GM23338 (cell line): ENCODE measurements at regions not wholly inside any gene's neighbourhood (a gene's known extent, or its start where the extent isn't known, plus 50 kb on each side); places are given as distances from the start of the nearest gene placed in this dataset.

Experiments
- ATAC-seq: fragments of 200-7000 bp; cut with Tn5 transposase; 3 replicates; pipeline ENCODE4 v1.9.1; 2020
- DNase-seq: peaks from one replicate; pipeline ENCODE4 v3.0.0-alpha.2; 2015; ENCODE audit warnings: low spot score
- H2AFZ ChIP-seq: fragments of 200-600 bp; sonication (generic); 2 replicates; pipeline ENCODE4 v1.8.0; 2016; ENCODE audit warnings: antibody characterized with exemption, mild to moderate bottlenecking, moderate library complexity
- H3F3A ChIP-seq: fragments of 200-600 bp; sonication (generic); replicated peaks from 2 replicates; pipeline ENCODE4 v1.8.0; 2017; ENCODE audit warnings: antibody characterized with exemption, mixed run types, low read depth
- H3K27ac ChIP-seq: fragments of 200-600 bp; sonication (generic); 2 replicates; pipeline ENCODE4 v1.6.1; 2016; ENCODE audit warnings: low read depth
- H3K27me3 ChIP-seq: fragments of 200-600 bp; sonication (generic); 2 replicates; pipeline ENCODE4 v1.8.0; 2016; ENCODE audit warnings: mild to moderate bottlenecking, mixed run types, moderate library complexity; ENCODE audit not compliant: insufficient read depth
- H3K36me3 ChIP-seq: fragments of 200-600 bp; sonication (generic); 2 replicates; pipeline ENCODE4 v1.8.0; 2016; ENCODE audit warnings: mild to moderate bottlenecking; ENCODE audit not compliant: insufficient read depth
- H3K4me1 ChIP-seq: fragments of 200-600 bp; sonication (generic); 2 replicates; pipeline ENCODE4 v1.8.0; 2016; ENCODE audit warnings: mild to moderate bottlenecking, moderate library complexity; ENCODE audit not compliant: insufficient read depth
- H3K4me2 ChIP-seq: fragments of 200-600 bp; sonication (generic); 2 replicates; pipeline ENCODE4 v1.7.1; 2017; ENCODE audit warnings: mixed run types
- H3K4me3 ChIP-seq: fragments of 200-600 bp; sonication (generic); 2 replicates; pipeline ENCODE4 v1.6.1; 2016; ENCODE audit warnings: mixed run types
- H3K79me2 ChIP-seq: fragments of 200-600 bp; sonication (generic); replicated peaks from 2 replicates; pipeline ENCODE4 v1.8.0; 2017; ENCODE audit warnings: mild to moderate bottlenecking; ENCODE audit not compliant: insufficient read depth
- H3K9me2 ChIP-seq: fragments of 200-600 bp; sonication (generic); 2 replicates; pipeline ENCODE4 v1.8.0; 2017; ENCODE audit not compliant: insufficient read depth
- H4K20me1 ChIP-seq: fragments of 200-600 bp; sonication (generic); replicated peaks from 2 replicates; pipeline ENCODE4 v1.8.0; 2017; ENCODE audit warnings: mild to moderate bottlenecking; ENCODE audit not compliant: insufficient read depth
- H3K27ac Mint-ChIP-seq: 2 replicates; pipeline ENCODE4 v1.8.0; 2020; ENCODE audit warnings: inconsistent platforms, mild to moderate bottlenecking, moderate library complexity, mixed read lengths
- H3K27me3 Mint-ChIP-seq: 3 replicates; pipeline ENCODE4 v1.8.0; 2022; ENCODE audit warnings: low read depth, mild to moderate bottlenecking, moderate library complexity, mixed read lengths, inconsistent platforms; ENCODE audit not compliant: insufficient read depth, poor library complexity
- H3K36me3 Mint-ChIP-seq: 3 replicates; pipeline ENCODE4 v1.8.0; 2021; ENCODE audit warnings: low read depth, mild to moderate bottlenecking, inconsistent platforms, moderate library complexity, mixed read lengths
- H3K4me1 Mint-ChIP-seq: 3 replicates; pipeline ENCODE4 v1.8.0; 2020; ENCODE audit warnings: mild to moderate bottlenecking, inconsistent platforms, mixed read lengths
- H3K4me3 Mint-ChIP-seq: 3 replicates; pipeline ENCODE4 v1.8.0; 2021; ENCODE audit warnings: moderate library complexity, mild to moderate bottlenecking, inconsistent platforms, mixed read lengths
- H3K9me3 Mint-ChIP-seq: 3 replicates; pipeline ENCODE4 v1.8.0; 2020; ENCODE audit warnings: moderate library complexity, mild to moderate bottlenecking, inconsistent platforms, mixed read lengths
- CREB1 ChIP-seq: fragments of 250-450 bp; sonication (Bioruptor Pico); IDR thresholded peaks from 2 replicates; pipeline ENCODE4 v1.5.0; 2020; ENCODE audit warnings: low read depth, mild to moderate bottlenecking, moderate library complexity
- CTCF ChIP-seq, 2 experiments: fragments of 200-600 bp in 1 of 2; sonication (generic) in 1 of 2; conservative IDR thresholded peaks; 2 replicates each; pipeline versions ENCODE4 v1.5.1 to v1.6.1; 2016 to 2017; ENCODE audit warnings: antibody characterized with exemption in 2 of 2, low read depth in 2 of 2, mild to moderate bottlenecking in 2 of 2, moderate library complexity in 1 of 2
- ETS1 ChIP-seq: IDR thresholded peaks from 2 replicates; pipeline ENCODE4 v1.6.1; 2016; ENCODE audit warnings: antibody characterized with exemption
- JUNB ChIP-seq: IDR thresholded peaks from one replicate; pipeline ENCODE4 v1.6.1; 2016; ENCODE audit warnings: antibody characterized with exemption; ENCODE audit not compliant: unreplicated experiment
- NANOG ChIP-seq: IDR thresholded peaks from 2 replicates; pipeline ENCODE4 v1.6.1; 2016; ENCODE audit warnings: antibody characterized with exemption, borderline replicate concordance
- POLR2AphosphoS5 ChIP-seq: IDR thresholded peaks from 2 replicates; pipeline ENCODE4 v1.6.1; 2016; ENCODE audit warnings: antibody characterized with exemption, low read depth
- STAT1 ChIP-seq: IDR thresholded peaks from one replicate; pipeline ENCODE4 v1.6.1; 2016; ENCODE audit warnings: antibody characterized with exemption; ENCODE audit not compliant: unreplicated experiment
- ZNF331 ChIP-seq: fragments of 250-450 bp; sonication (Bioruptor Pico); IDR thresholded peaks from 2 replicates; pipeline ENCODE4 v1.5.0; 2020; ENCODE audit warnings: low read depth, mild to moderate bottlenecking, moderate library complexity

- H3K9me2 ChIP-seq = 0 out of 2 replicates have a peak, but pooled peaks cover 4% of the 10 kb centered on the region
- no peaks in the 10 kb centered on the region for H3K36me3 ChIP-seq
- no peaks in the 10 kb centered on the region for H3K27me3 ChIP-seq
- no peaks in the 10 kb centered on the region for H3K4me1 ChIP-seq
- H3F3A ChIP-seq = no peaks in the 10 kb centered on the region
- DNase-seq = no peak
- no peak overlapping the region for H3K27ac ChIP-seq
- no peaks in the 10 kb centered on the region for H4K20me1 ChIP-seq
- no peaks in the 10 kb centered on the region for H3K4me1 Mint-ChIP-seq
- H3K4me3 Mint-ChIP-seq = no peak overlapping the region
- no peaks in the 10 kb centered on the region for H3K36me3 Mint-ChIP-seq
- no peaks in the 10 kb centered on the region for H3K9me3 Mint-ChIP-seq
- H3K4me2 ChIP-seq = no peak overlapping the region
- H3K27ac Mint-ChIP-seq = no peak overlapping the region
- TF ChIP-seq NANOG (no peak), CREB1 (no peak)
- H3K27me3 Mint-ChIP-seq = peaks cover 8% of the 10 kb centered on the region
- no peak for ATAC-seq
- no peaks in the 10 kb centered on the region for H3K79me2 ChIP-seq
- H3K4me3 ChIP-seq = no peak overlapping the region
- H2AFZ ChIP-seq = no peak overlapping the region
Observed at GRCh38 chr10:44573821-44574220, 188.9 kb upstream of the CXCL12 start.

GRCh38 chr10:44574596-44575480 is 189.9 kb upstream of the CXCL12 start:
- H3F3A ChIP-seq = no peaks in the 10 kb centered on the region
- no peaks in the 10 kb centered on the region for H3K36me3 ChIP-seq
- no peaks in the 10 kb centered on the region for H3K4me1 ChIP-seq
- 0 out of 2 replicates have a peak, but pooled peaks cover 4% of the 10 kb centered on the region for H3K9me2 ChIP-seq
- H3K4me1 Mint-ChIP-seq = no peaks in the 10 kb centered on the region
- H3K27me3 Mint-ChIP-seq = peaks cover 8% of the 10 kb centered on the region
- no peak for DNase-seq
- H2AFZ ChIP-seq = no peak overlapping the region
- H3K27ac Mint-ChIP-seq = no peak overlapping the region
- H3K36me3 Mint-ChIP-seq = no peaks in the 10 kb centered on the region
- no peak overlapping the region for H3K27ac ChIP-seq
- no peaks in the 10 kb centered on the region for H4K20me1 ChIP-seq
- no peak overlapping the region for H3K4me3 ChIP-seq
- no peaks in the 10 kb centered on the region for H3K27me3 ChIP-seq
- no peak for ATAC-seq
- TF ChIP-seq NANOG (no peak), CTCF (conservative IDR thresholded peaks at IDR 0.05; ENCODE audit: low read depth in 2 of 2) (no peak), POLR2AphosphoS5 (no peak), STAT1 (no peak), ETS1 (no peak), JUNB (no peak), ZNF331 (CRISPR knock-in tag) (no peak), CREB1 (no peak)
- H3K4me3 Mint-ChIP-seq = no peak overlapping the region
- peaks cover 3% of the 10 kb centered on the region for H3K9me3 Mint-ChIP-seq
- no peaks in the 10 kb centered on the region for H3K79me2 ChIP-seq
- no peak overlapping the region for H3K4me2 ChIP-seq
